ENCODE measurements at regions not wholly inside any gene's neighbourhood (a gene's known extent, or its start where the extent isn't known, plus 50 kb on each side); places are given as distances from the start of the nearest gene placed in this dataset.

- H3K27ac Mint-ChIP-seq = no peak overlapping the region
- DNase-seq (no peak), ATAC-seq (no peak)
- intact Hi-C loops (cut with micrococcal nuclease) = no loop called here
- ChIA-PET POLR2A (no interaction called here), CTCF (no interaction called here)
- H3K36me3 Mint-ChIP-seq (ENCODE audit: low read depth) = no peaks in the 10 kb centered on the region
- no peak for TF ChIP-seq CTCF (IDR thresholded peaks at IDR 0.05)
- no peaks in the 10 kb centered on the region for H3K4me1 Mint-ChIP-seq (ENCODE audit: low read depth)
- no peak overlapping the region for H3K4me3 Mint-ChIP-seq
- H3K9me3 Mint-ChIP-seq = no peaks in the 10 kb centered on the region
- peaks cover 6% of the 10 kb centered on the region for H3K27me3 Mint-ChIP-seq
These were observed 209.4 kb downstream of the DTWD2 start for GRCh38 chr5:118778941-118779340.

GRCh38 chr5:118777189-118777736 lies 211.1 kb downstream of the DTWD2 start:
- Mint-ChIP-seq H3K4me3 (no peak overlapping the region), H3K9me3 (no peaks in the 10 kb centered on the region), H3K27ac (no peak overlapping the region), H3K4me1 (ENCODE audit: low read depth) (no peaks in the 10 kb centered on the region), H3K27me3 (peaks cover 6% of the 10 kb centered on the region), H3K36me3 (ENCODE audit: low read depth) (no peaks in the 10 kb centered on the region)
- POLR2A ChIA-PET = no interaction called here
- ATAC-seq (no peak), DNase-seq (no peak)
- no peak for TF ChIP-seq CTCF (IDR thresholded peaks at IDR 0.05)
- CTCF ChIA-PET = interaction anchor here (0.5 kb wide), 1 partner anchor 16 kb away, joined by 3 read pairs; no protein-coding TSS in a partner anchor
- intact Hi-C loops (cut with micrococcal nuclease) = no loop called here

GRCh38 chr5:118776755-118777154 lies 211.6 kb downstream of the DTWD2 start:
- intact Hi-C loops (cut with micrococcal nuclease) = no loop called here
- peaks cover 6% of the 10 kb centered on the region for H3K27me3 Mint-ChIP-seq
- H3K36me3 Mint-ChIP-seq (ENCODE audit: low read depth) = no peaks in the 10 kb centered on the region
- ATAC-seq (no peak), DNase-seq (no peak)
- H3K4me1 Mint-ChIP-seq (ENCODE audit: low read depth) = no peaks in the 10 kb centered on the region
- H3K4me3 Mint-ChIP-seq = no peak overlapping the region
- CTCF ChIA-PET = interaction anchor here (0.5 to 2.5 kb wide), 3 partner anchors 13 to 16 kb away, joined by 3 to 13 read pairs (median 3); no protein-coding TSS in a partner anchor
- H3K27ac Mint-ChIP-seq = no peak overlapping the region
- H3K9me3 Mint-ChIP-seq = no peaks in the 10 kb centered on the region
- TF ChIP-seq CTCF (IDR thresholded peaks at IDR 0.05) = no peak
- POLR2A ChIA-PET = no interaction called here

DNA sequence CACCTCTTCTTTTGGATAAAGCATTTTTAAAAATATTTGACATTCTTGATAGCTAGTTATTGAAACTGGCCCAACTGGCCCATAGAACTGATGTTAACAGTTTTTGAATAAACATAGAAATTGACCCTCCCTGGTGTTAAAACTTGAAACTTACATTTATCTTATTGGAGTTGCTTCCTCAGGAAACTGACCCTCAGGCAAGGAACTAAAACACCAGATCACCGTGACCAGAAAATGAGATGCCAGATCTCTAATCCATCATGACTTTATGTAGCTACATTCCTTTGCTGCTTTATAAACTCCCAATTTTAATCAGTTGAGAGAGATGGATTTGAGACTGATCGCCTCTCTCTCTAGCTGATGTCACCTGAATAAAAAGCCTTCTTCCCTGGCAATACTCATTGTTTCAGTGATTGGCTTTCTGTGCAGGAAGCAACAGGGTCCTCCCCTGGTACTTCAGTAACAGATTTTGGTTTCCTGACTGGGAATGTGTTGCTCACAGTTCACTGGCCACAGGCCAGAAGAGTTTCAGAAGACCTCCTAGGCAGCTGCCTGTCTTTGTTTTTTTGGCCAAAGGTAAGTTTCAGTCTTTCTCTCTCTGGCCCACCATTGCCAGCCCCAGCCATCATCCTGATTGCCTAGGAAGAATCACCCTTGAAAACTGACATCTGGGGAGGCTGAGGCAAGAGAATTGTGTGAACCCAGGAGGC lies 212.4 kb downstream of the DTWD2 start:
- ATAC-seq (no peak), DNase-seq (no peak)
- intact Hi-C loops (cut with micrococcal nuclease) = no loop called here
- Mint-ChIP-seq H3K4me1 (ENCODE audit: low read depth) (no peaks in the 10 kb centered on the region), H3K4me3 (no peak overlapping the region), H3K27ac (no peak overlapping the region), H3K9me3 (no peaks in the 10 kb centered on the region), H3K36me3 (ENCODE audit: low read depth) (no peaks in the 10 kb centered on the region), H3K27me3 (peaks cover 3% of the 10 kb centered on the region)
- CTCF ChIA-PET = interaction anchor here (1.2 to 2.5 kb wide), 3 partner anchors 12 to 1321 kb away, joined by 3 to 13 read pairs (median 3); no protein-coding TSS in a partner anchor
- POLR2A ChIA-PET = no interaction called here
- TF ChIP-seq CTCF (IDR thresholded peaks at IDR 0.05) = no peak

- Mint-ChIP-seq H3K9me3 (no peaks in the 10 kb centered on the region), H3K4me1 (ENCODE audit: low read depth) (no peaks in the 10 kb centered on the region), H3K27ac (no peak overlapping the region), H3K27me3 (no peaks in the 10 kb centered on the region), H3K4me3 (no peak overlapping the region), H3K36me3 (ENCODE audit: low read depth) (no peaks in the 10 kb centered on the region)
- no peak for TF ChIP-seq CTCF (IDR thresholded peaks at IDR 0.05)
- ChIA-PET CTCF (no interaction called here), POLR2A (interaction anchor here (0.5 kb wide), 1 partner anchor 19 kb away, joined by 3 read pairs; no protein-coding TSS in a partner anchor)
- intact Hi-C loops (cut with micrococcal nuclease) = no loop called here
- ATAC-seq (no peak), DNase-seq (no peak)
These were observed 219.7 kb downstream of the DTWD2 start for GRCh38 chr5:118768607-118769175.
